IMR-90 (cell line): ENCODE measurements at regions not wholly inside any gene's neighbourhood (a gene's known extent, or its start where the extent isn't known, plus 50 kb on each side); places are given as distances from the start of the nearest gene placed in this dataset.

Experiments used
- ATAC-seq: fragments of 200-7000 bp; cut with Tn5 transposase; 2 replicates; pipeline ENCODE4 v1.9.1; 2020; ENCODE audit warnings: low read depth, mild to moderate bottlenecking, moderate library complexity
- BruUV-seq: library from RNA; stranded (reverse); fragments of 400-500 nt; replicated peaks from 2 replicates; lab custom pipeline; 2021; lab: Mats Ljungman, UMichigan
- CTCF ChIA-PET: fragments of 300-600 bp; formaldehyde crosslinking; extraction: SDS; loops from one replicate; lab custom pipeline; 2021; ENCODE audit warnings: antibody characterized with exemption; lab: Yijun Ruan, JAX
- POLR2A ChIA-PET: fragments of 300-600 bp; sonication (Branson Sonifier 250); formaldehyde crosslinking; loops from one replicate; lab custom pipeline; 2022; ENCODE audit warnings: antibody characterized with exemption; ENCODE audit not compliant: unreplicated experiment; lab: Charles Lee
- DNase-seq: peaks from one replicate; pipeline ENCODE4 v3.0.0; 2013
- H2AFZ ChIP-seq: replicated peaks from 2 replicates; pipeline ENCODE3; 2013; ENCODE audit warnings: low read length, mild to moderate bottlenecking; ENCODE audit not compliant: poor library complexity
- H2AK5ac ChIP-seq: 2 replicates; pipeline ENCODE4 v1.6.1; 2013; ENCODE audit warnings: low read depth, low read length, inconsistent platforms
- H2AK9ac ChIP-seq: replicated peaks from 2 replicates; pipeline ENCODE3; 2013; ENCODE audit warnings: mild to moderate bottlenecking, low read depth, low read length, moderate library complexity; ENCODE audit not compliant: poor library complexity
- H2BK120ac ChIP-seq: 2 replicates; pipeline ENCODE4 v1.6.1; 2013; ENCODE audit warnings: low read depth, low read length, inconsistent platforms
- H2BK15ac ChIP-seq: 3 replicates; pipeline ENCODE4 v1.6.1; 2013; ENCODE audit warnings: low read depth, low read length, inconsistent platforms
- H2BK20ac ChIP-seq: 2 replicates; pipeline ENCODE4 v1.6.1; 2013; ENCODE audit warnings: low read depth, mild to moderate bottlenecking, inconsistent platforms, low read length, moderate library complexity
- H2BK5ac ChIP-seq: 2 replicates; pipeline ENCODE4 v1.6.1; 2013; ENCODE audit warnings: mild to moderate bottlenecking, low read depth, low read length, inconsistent platforms; ENCODE audit not compliant: poor library complexity, severe bottlenecking
- H3K14ac ChIP-seq: replicated peaks from 2 replicates; pipeline ENCODE4 v1.6.1; 2013; ENCODE audit warnings: low read depth, low read length, inconsistent platforms
- H3K18ac ChIP-seq: 2 replicates; pipeline ENCODE4 v1.6.1; 2013; ENCODE audit warnings: low read depth, low read length, control low read depth
- H3K23ac ChIP-seq: 2 replicates; pipeline ENCODE4 v1.6.1; 2013; ENCODE audit warnings: low read depth, low read length, inconsistent platforms
- H3K27ac ChIP-seq: 2 replicates; pipeline ENCODE4 v1.5.1; 2013; ENCODE audit warnings: mild to moderate bottlenecking, control low read depth, low read length; ENCODE audit not compliant: insufficient read depth
- H3K27me3 ChIP-seq: 2 replicates; pipeline ENCODE4 v1.6.1; 2013; ENCODE audit warnings: low read length; ENCODE audit not compliant: control insufficient read depth, insufficient read depth
- H3K36me3 ChIP-seq: 2 replicates; pipeline ENCODE4 v1.6.1; 2013; ENCODE audit warnings: low read length, mixed read lengths; ENCODE audit not compliant: control insufficient read depth, insufficient read depth
- H3K4ac ChIP-seq: 2 replicates; pipeline ENCODE4 v1.6.1; 2013; ENCODE audit warnings: low read depth, low read length, inconsistent platforms
- H3K4me1 ChIP-seq: 2 replicates; pipeline ENCODE4 v1.6.1; 2013; ENCODE audit warnings: low read length, mixed read lengths; ENCODE audit not compliant: control insufficient read depth, insufficient read depth
- H3K4me2 ChIP-seq: 2 replicates; pipeline ENCODE4 v1.6.1; 2013; ENCODE audit warnings: low read depth, mild to moderate bottlenecking, control low read depth, low read length, moderate library complexity
- H3K4me3 ChIP-seq: 2 replicates; pipeline ENCODE4 v1.5.1; 2013; ENCODE audit warnings: low read depth, mild to moderate bottlenecking, control low read depth, low read length, moderate library complexity; ENCODE audit not compliant: insufficient read depth
- H3K56ac ChIP-seq: 2 replicates; pipeline ENCODE4 v1.6.1; 2013; ENCODE audit warnings: low read length, inconsistent platforms; ENCODE audit not compliant: insufficient read depth; ENCODE audit errors: extremely low read depth
- H3K79me1 ChIP-seq, 2 experiments: 2 replicates each; pipeline ENCODE4 v1.6.1; 2013; ENCODE audit warnings: low read length in 2 of 2, inconsistent platforms in 1 of 2, low read depth in 1 of 2
- H3K9ac ChIP-seq: 2 replicates; pipeline ENCODE4 v1.6.1; 2013; ENCODE audit warnings: low read depth, low read length, control low read depth
- H3K9me1 ChIP-seq: 2 replicates; pipeline ENCODE4 v1.6.1; 2013; ENCODE audit warnings: low read length, inconsistent platforms; ENCODE audit not compliant: insufficient read depth
- H3K9me3 ChIP-seq: 2 replicates; pipeline ENCODE4 v1.6.1; 2013; ENCODE audit warnings: low read length; ENCODE audit not compliant: control insufficient read depth, insufficient read depth
- H4K20me1 ChIP-seq: 2 replicates; pipeline ENCODE4 v1.6.1; 2013; ENCODE audit warnings: low read length, inconsistent platforms; ENCODE audit not compliant: insufficient read depth
- H4K5ac ChIP-seq: 2 replicates; pipeline ENCODE4 v1.6.1; 2013; ENCODE audit warnings: mild to moderate bottlenecking, low read depth, low read length, control low read depth
- H4K8ac ChIP-seq, 2 experiments: 2 replicates each; pipeline ENCODE4 v1.6.1; 2013; ENCODE audit warnings: low read depth in 2 of 2, low read length in 2 of 2, control low read depth in 1 of 2, inconsistent platforms in 1 of 2
- H4K91ac ChIP-seq: 2 replicates; pipeline ENCODE4 v1.6.1; 2013; ENCODE audit warnings: low read depth, low read length, inconsistent platforms; ENCODE audit not compliant: insufficient read depth
- CHD1 ChIP-seq: IDR thresholded peaks from 2 replicates; pipeline ENCODE4 v1.6.1; 2012; ENCODE audit warnings: low read depth, low read length, improper control_type of control experiment
- FOS ChIP-seq: fragments of 150-350 bp; IDR thresholded peaks from 2 replicates; pipeline ENCODE4 v1.6.1; 2016; ENCODE audit warnings: low read depth, low read length
- MXI1 ChIP-seq: IDR thresholded peaks from 2 replicates; pipeline ENCODE4 v1.6.1; 2012; ENCODE audit warnings: low read depth, mild to moderate bottlenecking, low read length, moderate library complexity, borderline replicate concordance
- RFX5 ChIP-seq: IDR thresholded peaks from 2 replicates; pipeline ENCODE4 v1.8.0; 2012; ENCODE audit warnings: low read depth, mild to moderate bottlenecking, low read length, moderate library complexity
- WGBS, 2 experiments: methylation state at CpG; one replicate each; pipeline versions ENCODE4 v1.1.5 to v1.1.7; 2013; ENCODE audit warnings: missing lambda C conversion rate in 2 of 2; ENCODE audit not compliant: insufficient read length in 1 of 2; ENCODE audit errors: extremely low coverage in 2 of 2; 5-methylcytosine and 5-hydroxymethylcytosine counted together
- dilution Hi-C: fragments of 300-500 bp; cut with HindIII; formaldehyde crosslinking; loops from one replicate; pipeline ENCODE4 v1.14.3; 2018; ENCODE audit warnings: low sequenced_read_pairs; ENCODE audit not compliant: unreplicated experiment
- in situ Hi-C: fragments of 300-500 bp; cut with MboI; formaldehyde crosslinking; loops from 3 replicates; pipeline ENCODE4 v1.14.3; 2019; ENCODE audit warnings: low sequenced_read_pairs, inconsistent platforms, mixed read lengths
- intact Hi-C: fragments of 100-400 bp; cut with micrococcal nuclease; formaldehyde crosslinking; loops from 2 replicates; pipeline ENCODE4 v1.10.0; 2022
- TF ChIP-seq, protein P1 (sequence below): conservative IDR thresholded peaks from 2 replicates; pipeline ENCODE4 v1.5.1; 2012; ENCODE audit warnings: mild to moderate bottlenecking, low read depth, low read length, improper control_type of control experiment

DNA sequence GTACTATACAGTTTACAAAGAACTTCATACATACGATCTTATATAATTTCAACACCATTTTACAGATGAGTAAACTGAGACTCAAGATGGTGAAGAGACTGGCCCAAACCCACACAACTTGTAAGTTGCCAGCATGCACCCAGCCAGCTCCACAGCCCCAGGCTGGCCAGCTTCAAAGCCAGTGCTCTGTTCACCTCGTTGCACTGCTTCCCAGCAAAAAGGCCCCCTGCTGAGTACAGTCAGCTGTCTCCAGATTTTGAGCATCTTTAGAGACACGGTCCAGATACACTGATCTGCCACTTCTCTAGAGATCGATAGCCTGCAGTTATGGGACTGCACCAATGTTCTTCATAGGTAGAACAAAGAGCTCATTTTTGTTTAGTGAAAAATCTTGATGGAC, 257.2 kb upstream of the CHAC2 start:
- ChIA-PET POLR2A (no interaction called here), CTCF (no interaction called here)
- peak overlapping the region; percentile 48 for H2BK20ac ChIP-seq
- H3K4me2 ChIP-seq: no peak overlapping the region
- in situ Hi-C loops (no loop called here), intact Hi-C loops (no loop called here), dilution Hi-C loops (no loop called here)
- H2AK5ac ChIP-seq: no peak overlapping the region
- ATAC-seq: no peak
- H4K5ac ChIP-seq: no peak overlapping the region
- H3K14ac ChIP-seq: no peak overlapping the region
- 0 out of 2 replicates have a peak, but pooled peaks cover 4% of the 10 kb centered on the region for H4K20me1 ChIP-seq
- no peak overlapping the region for H3K27ac ChIP-seq
- H3K9me1 ChIP-seq: peaks cover 7% of the 10 kb centered on the region
- DNase-seq: no peak
- H2BK15ac ChIP-seq: no peak overlapping the region
- H3K36me3 ChIP-seq: no peaks in the 10 kb centered on the region
- H3K23ac ChIP-seq: no peak overlapping the region
- no peak overlapping the region for H2AFZ ChIP-seq
- H4K8ac ChIP-seq: no peak overlapping the region
- no peaks in the 10 kb centered on the region for H3K27me3 ChIP-seq
- TF ChIP-seq MXI1 (no peak), RFX5 (no peak), FOS (no peak), CHD1 (no peak)
- TF ChIP-seq, protein P1, sequence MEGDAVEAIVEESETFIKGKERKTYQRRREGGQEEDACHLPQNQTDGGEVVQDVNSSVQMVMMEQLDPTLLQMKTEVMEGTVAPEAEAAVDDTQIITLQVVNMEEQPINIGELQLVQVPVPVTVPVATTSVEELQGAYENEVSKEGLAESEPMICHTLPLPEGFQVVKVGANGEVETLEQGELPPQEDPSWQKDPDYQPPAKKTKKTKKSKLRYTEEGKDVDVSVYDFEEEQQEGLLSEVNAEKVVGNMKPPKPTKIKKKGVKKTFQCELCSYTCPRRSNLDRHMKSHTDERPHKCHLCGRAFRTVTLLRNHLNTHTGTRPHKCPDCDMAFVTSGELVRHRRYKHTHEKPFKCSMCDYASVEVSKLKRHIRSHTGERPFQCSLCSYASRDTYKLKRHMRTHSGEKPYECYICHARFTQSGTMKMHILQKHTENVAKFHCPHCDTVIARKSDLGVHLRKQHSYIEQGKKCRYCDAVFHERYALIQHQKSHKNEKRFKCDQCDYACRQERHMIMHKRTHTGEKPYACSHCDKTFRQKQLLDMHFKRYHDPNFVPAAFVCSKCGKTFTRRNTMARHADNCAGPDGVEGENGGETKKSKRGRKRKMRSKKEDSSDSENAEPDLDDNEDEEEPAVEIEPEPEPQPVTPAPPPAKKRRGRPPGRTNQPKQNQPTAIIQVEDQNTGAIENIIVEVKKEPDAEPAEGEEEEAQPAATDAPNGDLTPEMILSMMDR: no peak
- no peak overlapping the region for H3K56ac ChIP-seq
- no peak overlapping the region for H2BK120ac ChIP-seq
- H4K91ac ChIP-seq: no peak overlapping the region
- no peak overlapping the region for H2BK5ac ChIP-seq
- H3K9me3 ChIP-seq: no peaks in the 10 kb centered on the region
- no peaks in the 10 kb centered on the region for H3K79me1 ChIP-seq
- H3K4me3 ChIP-seq: no peak overlapping the region
- peak overlapping the region; percentile 47 for H3K4ac ChIP-seq
- no CpG with 5 or more reads among the region's 4 CpGs for WGBS, 2 experiments
- no peak overlapping the region for H3K9ac ChIP-seq
- H2AK9ac ChIP-seq: no peak overlapping the region
- H3K18ac ChIP-seq: no peak overlapping the region
- H3K4me1 ChIP-seq: peaks cover 10% of the 10 kb centered on the region
- no TSS peak for BruUV-seq
